Neural cell (in vitro differentiated cells): ENCODE measurements at regions not wholly inside any gene's neighbourhood (a gene's known extent, or its start where the extent isn't known, plus 50 kb on each side); places are given as distances from the start of the nearest gene placed in this dataset.

Experiments
- EZH2 ChIP-seq: fragments of 200-600, 300-800 bp; shearing (Covaris generic), sonication (generic); IDR thresholded peaks from 2 replicates; pipeline ENCODE4 v1.6.1; 2014; ENCODE audit warnings: antibody characterized with exemption, low read length, borderline replicate concordance, mild to moderate bottlenecking; ENCODE audit not compliant: insufficient read depth, poor library complexity, severe bottlenecking
- POLR2AphosphoS5 ChIP-seq: IDR thresholded peaks from 2 replicates; pipeline ENCODE4 v1.6.1; 2012
- TF ChIP-seq, protein P1 (sequence below): fragments of 450-650 bp; IDR thresholded peaks from 2 replicates; pipeline ENCODE4 v1.5.1; 2014; ENCODE audit warnings: antibody characterized with exemption, mild to moderate bottlenecking, moderate library complexity; ENCODE audit not compliant: poor library complexity, severe bottlenecking

DNA sequence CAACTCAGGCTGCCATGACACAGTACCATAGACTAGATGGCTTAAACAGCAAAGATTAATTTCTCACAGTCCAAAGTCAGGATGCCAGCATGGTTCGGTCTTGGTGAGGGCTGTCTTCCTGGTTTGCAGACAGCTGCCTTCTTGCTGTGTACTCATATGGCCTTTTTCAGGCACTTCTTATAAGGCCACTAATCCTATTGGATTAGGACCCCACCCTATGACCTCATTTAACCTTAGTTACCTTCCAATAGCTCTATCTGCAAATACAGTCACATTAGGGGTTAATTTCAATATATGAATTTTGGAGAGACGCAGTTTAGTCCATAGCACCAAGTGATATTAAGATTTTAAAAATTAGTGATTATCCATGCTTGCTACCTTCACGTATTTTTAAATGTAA is 297.8 kb downstream of the WDR72 start:
- TF ChIP-seq, protein P1, sequence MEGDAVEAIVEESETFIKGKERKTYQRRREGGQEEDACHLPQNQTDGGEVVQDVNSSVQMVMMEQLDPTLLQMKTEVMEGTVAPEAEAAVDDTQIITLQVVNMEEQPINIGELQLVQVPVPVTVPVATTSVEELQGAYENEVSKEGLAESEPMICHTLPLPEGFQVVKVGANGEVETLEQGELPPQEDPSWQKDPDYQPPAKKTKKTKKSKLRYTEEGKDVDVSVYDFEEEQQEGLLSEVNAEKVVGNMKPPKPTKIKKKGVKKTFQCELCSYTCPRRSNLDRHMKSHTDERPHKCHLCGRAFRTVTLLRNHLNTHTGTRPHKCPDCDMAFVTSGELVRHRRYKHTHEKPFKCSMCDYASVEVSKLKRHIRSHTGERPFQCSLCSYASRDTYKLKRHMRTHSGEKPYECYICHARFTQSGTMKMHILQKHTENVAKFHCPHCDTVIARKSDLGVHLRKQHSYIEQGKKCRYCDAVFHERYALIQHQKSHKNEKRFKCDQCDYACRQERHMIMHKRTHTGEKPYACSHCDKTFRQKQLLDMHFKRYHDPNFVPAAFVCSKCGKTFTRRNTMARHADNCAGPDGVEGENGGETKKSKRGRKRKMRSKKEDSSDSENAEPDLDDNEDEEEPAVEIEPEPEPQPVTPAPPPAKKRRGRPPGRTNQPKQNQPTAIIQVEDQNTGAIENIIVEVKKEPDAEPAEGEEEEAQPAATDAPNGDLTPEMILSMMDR, result no peak
- no peak for TF ChIP-seq POLR2AphosphoS5
- no peak for TF ChIP-seq EZH2
